Neural cell (in vitro differentiated cells): ENCODE measurements at regions not wholly inside any gene's neighbourhood (a gene's known extent, or its start where the extent isn't known, plus 50 kb on each side); places are given as distances from the start of the nearest gene placed in this dataset.

Experiments
- H2AFZ ChIP-seq: fragments of 200-600, 300-800 bp; sonication (generic), shearing (Covaris generic); 2 replicates; pipeline ENCODE4 v1.6.0; 2014; ENCODE audit warnings: low read depth, mild to moderate bottlenecking, antibody characterized with exemption, low read length, moderate library complexity
- H3F3A ChIP-seq: fragments of 200-600 bp; shearing (Covaris generic); 2 replicates; pipeline ENCODE4 v1.6.1; 2016; ENCODE audit warnings: mild to moderate bottlenecking, moderate library complexity, mixed read lengths, antibody characterized with exemption, low read length; ENCODE audit not compliant: insufficient read depth, poor library complexity, severe bottlenecking
- H3K27ac ChIP-seq: fragments of 200-600, 300-800 bp; sonication (generic), shearing (Covaris generic); 2 replicates; pipeline ENCODE4 v1.5.1; 2014; ENCODE audit warnings: mild to moderate bottlenecking, low read length, moderate library complexity
- H3K27me3 ChIP-seq: fragments of 300-800, 200-600 bp; sonication (generic), shearing (Covaris generic); 2 replicates; pipeline ENCODE4 v1.6.0; 2014; ENCODE audit warnings: mild to moderate bottlenecking, low read depth, low read length, moderate library complexity; ENCODE audit not compliant: insufficient read depth
- H3K36me3 ChIP-seq: fragments of 300-800, 200-600 bp; sonication (generic), shearing (Covaris generic); 2 replicates; pipeline ENCODE4 v1.5.1; 2014; ENCODE audit warnings: mild to moderate bottlenecking, antibody characterized with exemption, low read length, moderate library complexity; ENCODE audit not compliant: insufficient read depth
- H3K4me2 ChIP-seq: fragments of 300-800, 200-600 bp; sonication (generic), shearing (Covaris generic); 2 replicates; pipeline ENCODE4 v1.6.0; 2014; ENCODE audit warnings: mild to moderate bottlenecking, low read length
- H3K4me3 ChIP-seq: fragments of 300-800, 200-600 bp; sonication (generic), shearing (Covaris generic); 2 replicates; pipeline ENCODE4 v1.5.1; 2014; ENCODE audit warnings: mild to moderate bottlenecking, low read length, moderate library complexity
- H3K79me2 ChIP-seq: fragments of 200-600 bp; shearing (Covaris generic); replicated peaks from 2 replicates; pipeline ENCODE4 v1.6.0; 2014; ENCODE audit warnings: mild to moderate bottlenecking, low read length, moderate library complexity; ENCODE audit not compliant: insufficient read depth
- H3K9ac ChIP-seq: fragments of 300-800, 200-600 bp; sonication (generic), shearing (Covaris generic); 2 replicates; pipeline ENCODE4 v1.6.1; 2016; ENCODE audit warnings: mild to moderate bottlenecking, low read length, mixed read lengths
- H3K9me2 ChIP-seq: fragments of 200-600 bp; shearing (Covaris generic); 2 replicates; pipeline ENCODE4 v1.6.1; 2016; ENCODE audit warnings: mild to moderate bottlenecking, low read length, mixed read lengths; ENCODE audit not compliant: insufficient read depth
- H3K9me3 ChIP-seq: fragments of 200-600, 300-800 bp; sonication (generic), shearing (Covaris generic); 2 replicates; pipeline ENCODE4 v1.6.1; 2016; ENCODE audit warnings: mild to moderate bottlenecking, mixed run types, low read length, moderate library complexity, mixed read lengths
- H4K20me1 ChIP-seq: fragments of 200-600 bp; shearing (Covaris generic); 2 replicates; pipeline ENCODE4 v1.6.1; 2016; ENCODE audit warnings: mild to moderate bottlenecking, mixed run types; ENCODE audit not compliant: insufficient read depth
- EP300 ChIP-seq: fragments of 450-650 bp; conservative IDR thresholded peaks from 2 replicates; pipeline ENCODE4 v1.6.1; 2014; ENCODE audit warnings: antibody characterized with exemption, mild to moderate bottlenecking, moderate library complexity; ENCODE audit not compliant: poor library complexity, severe bottlenecking
- EZH2 ChIP-seq: fragments of 200-600, 300-800 bp; shearing (Covaris generic), sonication (generic); IDR thresholded peaks from 2 replicates; pipeline ENCODE4 v1.6.1; 2014; ENCODE audit warnings: antibody characterized with exemption, low read length, borderline replicate concordance, mild to moderate bottlenecking; ENCODE audit not compliant: insufficient read depth, poor library complexity, severe bottlenecking
- MXI1 ChIP-seq: fragments of 450-650 bp; conservative IDR thresholded peaks from 2 replicates; pipeline ENCODE4 v1.6.1; 2014; ENCODE audit warnings: antibody characterized with exemption, mild to moderate bottlenecking; ENCODE audit not compliant: poor library complexity, severe bottlenecking
- POLR2AphosphoS5 ChIP-seq: IDR thresholded peaks from 2 replicates; pipeline ENCODE4 v1.6.1; 2012
- RAD21 ChIP-seq: fragments of 450-650 bp; conservative IDR thresholded peaks from 2 replicates; pipeline ENCODE4 v1.6.1; 2014; ENCODE audit warnings: antibody characterized with exemption, mild to moderate bottlenecking, moderate library complexity
- SMC3 ChIP-seq: fragments of 450-650 bp; conservative IDR thresholded peaks from 2 replicates; pipeline ENCODE4 v1.6.1; 2014; ENCODE audit warnings: antibody characterized with exemption, mild to moderate bottlenecking, moderate library complexity; ENCODE audit not compliant: poor library complexity
- TAF1 ChIP-seq: IDR thresholded peaks from 2 replicates; pipeline ENCODE4 v1.6.1; 2012; ENCODE audit warnings: low read depth
- TF ChIP-seq, protein P1 (sequence below): IDR thresholded peaks from 2 replicates; pipeline ENCODE4 v1.6.1; 2012; ENCODE audit warnings: borderline replicate concordance
- TF ChIP-seq, protein P2 (sequence below): fragments of 450-650 bp; IDR thresholded peaks from 2 replicates; pipeline ENCODE4 v1.5.1; 2014; ENCODE audit warnings: antibody characterized with exemption, mild to moderate bottlenecking, moderate library complexity; ENCODE audit not compliant: poor library complexity, severe bottlenecking

GRCh38 chr7:81648716-81649115 is 121.1 kb downstream of the HGF start:
- TF ChIP-seq EZH2 (no peak), SMC3 (no peak), POLR2AphosphoS5 (no peak), TAF1 (no peak), RAD21 (no peak), EP300 (no peak)
- TF ChIP-seq, protein P1, sequence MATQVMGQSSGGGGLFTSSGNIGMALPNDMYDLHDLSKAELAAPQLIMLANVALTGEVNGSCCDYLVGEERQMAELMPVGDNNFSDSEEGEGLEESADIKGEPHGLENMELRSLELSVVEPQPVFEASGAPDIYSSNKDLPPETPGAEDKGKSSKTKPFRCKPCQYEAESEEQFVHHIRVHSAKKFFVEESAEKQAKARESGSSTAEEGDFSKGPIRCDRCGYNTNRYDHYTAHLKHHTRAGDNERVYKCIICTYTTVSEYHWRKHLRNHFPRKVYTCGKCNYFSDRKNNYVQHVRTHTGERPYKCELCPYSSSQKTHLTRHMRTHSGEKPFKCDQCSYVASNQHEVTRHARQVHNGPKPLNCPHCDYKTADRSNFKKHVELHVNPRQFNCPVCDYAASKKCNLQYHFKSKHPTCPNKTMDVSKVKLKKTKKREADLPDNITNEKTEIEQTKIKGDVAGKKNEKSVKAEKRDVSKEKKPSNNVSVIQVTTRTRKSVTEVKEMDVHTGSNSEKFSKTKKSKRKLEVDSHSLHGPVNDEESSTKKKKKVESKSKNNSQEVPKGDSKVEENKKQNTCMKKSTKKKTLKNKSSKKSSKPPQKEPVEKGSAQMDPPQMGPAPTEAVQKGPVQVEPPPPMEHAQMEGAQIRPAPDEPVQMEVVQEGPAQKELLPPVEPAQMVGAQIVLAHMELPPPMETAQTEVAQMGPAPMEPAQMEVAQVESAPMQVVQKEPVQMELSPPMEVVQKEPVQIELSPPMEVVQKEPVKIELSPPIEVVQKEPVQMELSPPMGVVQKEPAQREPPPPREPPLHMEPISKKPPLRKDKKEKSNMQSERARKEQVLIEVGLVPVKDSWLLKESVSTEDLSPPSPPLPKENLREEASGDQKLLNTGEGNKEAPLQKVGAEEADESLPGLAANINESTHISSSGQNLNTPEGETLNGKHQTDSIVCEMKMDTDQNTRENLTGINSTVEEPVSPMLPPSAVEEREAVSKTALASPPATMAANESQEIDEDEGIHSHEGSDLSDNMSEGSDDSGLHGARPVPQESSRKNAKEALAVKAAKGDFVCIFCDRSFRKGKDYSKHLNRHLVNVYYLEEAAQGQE: no peak
- TF ChIP-seq, protein P2, sequence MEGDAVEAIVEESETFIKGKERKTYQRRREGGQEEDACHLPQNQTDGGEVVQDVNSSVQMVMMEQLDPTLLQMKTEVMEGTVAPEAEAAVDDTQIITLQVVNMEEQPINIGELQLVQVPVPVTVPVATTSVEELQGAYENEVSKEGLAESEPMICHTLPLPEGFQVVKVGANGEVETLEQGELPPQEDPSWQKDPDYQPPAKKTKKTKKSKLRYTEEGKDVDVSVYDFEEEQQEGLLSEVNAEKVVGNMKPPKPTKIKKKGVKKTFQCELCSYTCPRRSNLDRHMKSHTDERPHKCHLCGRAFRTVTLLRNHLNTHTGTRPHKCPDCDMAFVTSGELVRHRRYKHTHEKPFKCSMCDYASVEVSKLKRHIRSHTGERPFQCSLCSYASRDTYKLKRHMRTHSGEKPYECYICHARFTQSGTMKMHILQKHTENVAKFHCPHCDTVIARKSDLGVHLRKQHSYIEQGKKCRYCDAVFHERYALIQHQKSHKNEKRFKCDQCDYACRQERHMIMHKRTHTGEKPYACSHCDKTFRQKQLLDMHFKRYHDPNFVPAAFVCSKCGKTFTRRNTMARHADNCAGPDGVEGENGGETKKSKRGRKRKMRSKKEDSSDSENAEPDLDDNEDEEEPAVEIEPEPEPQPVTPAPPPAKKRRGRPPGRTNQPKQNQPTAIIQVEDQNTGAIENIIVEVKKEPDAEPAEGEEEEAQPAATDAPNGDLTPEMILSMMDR: no peak
- Histone ChIP-seq H3K27ac (no peak overlapping the region), H2AFZ (no peak overlapping the region), H3K79me2 (no peaks in the 10 kb centered on the region), H4K20me1 (no peaks in the 10 kb centered on the region), H3K9me3 (peaks cover 7% of the 10 kb centered on the region), H3K27me3 (no peaks in the 10 kb centered on the region), H3K4me2 (no peak overlapping the region), H3K9ac (no peak overlapping the region), H3K9me2 (no peaks in the 10 kb centered on the region), H3F3A (no peaks in the 10 kb centered on the region), H3K4me3 (no peak overlapping the region), H3K36me3 (no peaks in the 10 kb centered on the region)

- Histone ChIP-seq H4K20me1 (no peaks in the 10 kb centered on the region), H3K4me3 (no peak overlapping the region), H3K27me3 (no peaks in the 10 kb centered on the region), H3K27ac (no peak overlapping the region), H3K4me2 (no peak overlapping the region), H2AFZ (no peak overlapping the region), H3F3A (no peaks in the 10 kb centered on the region), H3K9me3 (no peaks in the 10 kb centered on the region), H3K79me2 (no peaks in the 10 kb centered on the region), H3K36me3 (no peaks in the 10 kb centered on the region), H3K9ac (no peak overlapping the region), H3K9me2 (no peaks in the 10 kb centered on the region)
- TF ChIP-seq MXI1 (no peak), RAD21 (no peak)
Measured at GRCh38 chr7:81645435-81645834, 124.4 kb downstream of the HGF start.

- Histone ChIP-seq H3K79me2 (no peaks in the 10 kb centered on the region), H2AFZ (no peak overlapping the region), H3F3A (no peaks in the 10 kb centered on the region), H3K36me3 (no peaks in the 10 kb centered on the region), H3K9me2 (no peaks in the 10 kb centered on the region), H3K9me3 (no peaks in the 10 kb centered on the region), H3K27me3 (no peaks in the 10 kb centered on the region), H3K27ac (no peak overlapping the region), H3K4me3 (no peak overlapping the region), H3K4me2 (no peak overlapping the region), H4K20me1 (no peaks in the 10 kb centered on the region), H3K9ac (no peak overlapping the region)
- no peak for TF ChIP-seq MXI1
- TF ChIP-seq POLR2AphosphoS5: no peak
- TF ChIP-seq SMC3: no peak
- TF ChIP-seq EP300: no peak
- TF ChIP-seq TAF1: no peak
- TF ChIP-seq, protein P1: no peak
Measured at GRCh38 chr7:81641873-81642272, 128.0 kb downstream of the HGF start.
